Inflammatory macrophage (primary cell): ENCODE measurements at regions not wholly inside any gene's neighbourhood (a gene's known extent, or its start where the extent isn't known, plus 50 kb on each side); places are given as distances from the start of the nearest gene placed in this dataset.
"Not testable (repeated sequence)": the region's sequence is repeated elsewhere in the genome, so short reads cannot be mapped to it uniquely, and the experiment has no call there.

ENCODE experiments used
- DNase-seq, 2 donors: peaks; one replicate each; pipeline ENCODE4 v3.0.0-alpha.2; 2020 to 2022

GRCh38 chr7:48832303-48832845 is 92.0 kb upstream of the CDC14C start:
- DNase-seq, result no peak

- no peak for DNase-seq
Measured at GRCh38 chr7:48837266-48837665, 87.1 kb upstream of the CDC14C start.

GRCh38 chr7:48839108-48839507 is 85.2 kb upstream of the CDC14C start:
- no peak for DNase-seq

- no peak for DNase-seq
Measured at GRCh38 chr7:48841739-48842138, 82.6 kb upstream of the CDC14C start.

GRCh38 chr7:48847917-48848316 is 76.4 kb upstream of the CDC14C start:
- no peak for DNase-seq

GRCh38 chr7:48860447-48860846 is 63.9 kb upstream of the CDC14C start:
- DNase-seq, result not testable (repeated sequence)

- no peak for DNase-seq
Measured at GRCh38 chr7:48868916-48869315, 55.4 kb upstream of the CDC14C start.

- DNase-seq, result no peak
Measured at GRCh38 chr7:48872548-48872947, 51.8 kb upstream of the CDC14C start.
